Large intestine (tissue), 3 donors: ENCODE measurements at regions not wholly inside any gene's neighbourhood (a gene's known extent, or its start where the extent isn't known, plus 50 kb on each side); places are given as distances from the start of the nearest gene placed in this dataset.

Experiments
- DNase-seq, 2 donors: peaks; one replicate each; pipeline versions ENCODE4 v3.0.0 to v3.0.0-alpha.2; 2013
- H3K27ac ChIP-seq: one replicate; pipeline ENCODE4 v1.5.1; 2013; ENCODE audit warnings: low read length
- H3K27me3 ChIP-seq: 2 replicates; pipeline ENCODE4 v1.6.1; 2013; ENCODE audit warnings: low read length; ENCODE audit not compliant: control insufficient read depth, insufficient read depth
- H3K36me3 ChIP-seq: 2 replicates; pipeline ENCODE4 v1.6.1; 2013; ENCODE audit warnings: low read length; ENCODE audit not compliant: control insufficient read depth, insufficient read depth
- H3K4me1 ChIP-seq: one replicate; pipeline ENCODE4 v1.6.1; 2013; ENCODE audit warnings: low read length; ENCODE audit not compliant: control insufficient read depth, insufficient read depth
- H3K4me3 ChIP-seq: one replicate; pipeline ENCODE4 v1.5.1; 2013; ENCODE audit warnings: low read length
- H3K9me3 ChIP-seq: one replicate; pipeline ENCODE4 v1.6.1; 2013; ENCODE audit warnings: mild to moderate bottlenecking, low read depth, low read length, moderate library complexity; ENCODE audit not compliant: control insufficient read depth
- WGBS: methylation state at CpG from one replicate; pipeline ENCODE4 v1.1.5; 2013; ENCODE audit warnings: low lambda C conversion rate; ENCODE audit not compliant: insufficient coverage; 5-methylcytosine and 5-hydroxymethylcytosine counted together

- DNase-seq = no peak
- no peak overlapping the region for H3K4me3 ChIP-seq
- H3K4me1 ChIP-seq = no peaks in the 10 kb centered on the region
- H3K27me3 ChIP-seq = no peaks in the 10 kb centered on the region
- H3K27ac ChIP-seq = no peak overlapping the region
- no peaks in the 10 kb centered on the region for H3K36me3 ChIP-seq
- H3K9me3 ChIP-seq = no peaks in the 10 kb centered on the region
- WGBS = no CpG with 5 or more reads among the region's 2 CpGs
Measured at GRCh38 chrX:82292803-82293202, 1090.9 kb downstream of the SH3BGRL start.

DNA sequence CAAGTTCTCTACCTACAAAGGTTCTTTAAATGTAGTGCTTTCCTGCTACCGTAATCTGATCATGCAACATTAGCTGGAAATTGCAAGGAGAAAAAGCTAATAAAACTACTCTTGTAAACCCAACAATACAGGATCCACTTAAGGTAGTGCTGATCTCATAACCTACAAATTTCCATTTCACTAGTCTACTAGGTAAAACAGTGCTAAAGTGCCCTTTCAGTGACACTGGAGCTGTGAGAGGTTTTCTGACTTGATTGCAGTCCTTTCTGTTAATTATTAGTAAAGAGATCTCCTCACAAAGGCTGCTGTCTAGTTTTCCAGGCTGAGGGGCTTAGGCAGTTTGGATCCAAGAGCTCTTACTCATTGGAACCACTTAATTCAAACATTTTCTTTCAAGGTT is 1118.7 kb downstream of the SH3BGRL start:
- WGBS = no CpG with 5 or more reads among the region's 1 CpG
- H3K36me3 ChIP-seq = no peaks in the 10 kb centered on the region
- H3K4me3 ChIP-seq = no peak overlapping the region
- H3K9me3 ChIP-seq = no peaks in the 10 kb centered on the region
- peak; percentile 13 to 59 for DNase-seq
- peaks cover 3% of the 10 kb centered on the region for H3K4me1 ChIP-seq
- H3K27ac ChIP-seq = peak overlapping the region; percentile 45
- H3K27me3 ChIP-seq = no peaks in the 10 kb centered on the region

DNA sequence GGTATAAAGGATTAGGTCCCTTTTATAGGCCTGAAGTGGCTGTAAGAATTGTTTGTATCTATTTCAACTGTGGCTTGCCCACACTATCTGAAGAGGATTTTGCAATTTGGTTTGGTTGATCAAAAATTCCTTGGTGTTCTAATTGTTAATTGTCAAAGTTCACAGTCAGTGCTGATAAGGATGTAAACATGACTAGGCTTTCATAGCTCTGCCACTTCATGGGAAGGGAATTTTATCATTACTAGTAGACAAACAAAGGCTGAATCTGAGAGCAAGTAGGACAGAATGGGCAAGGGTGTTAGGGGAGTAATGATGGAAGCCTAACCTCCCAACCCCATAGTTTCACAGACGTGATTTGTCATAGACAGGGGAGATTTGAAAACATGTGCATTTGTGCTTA is 1131.7 kb downstream of the SH3BGRL start:
- DNase-seq = peak; percentile 30 to 60
- no peaks in the 10 kb centered on the region for H3K36me3 ChIP-seq

GRCh38 chrX:82335772-82336171 is 1133.9 kb downstream of the SH3BGRL start:
- no peak for DNase-seq
- Histone ChIP-seq H3K4me1 (no peaks in the 10 kb centered on the region), H3K36me3 (no peaks in the 10 kb centered on the region), H3K27me3 (no peaks in the 10 kb centered on the region), H3K9me3 (no peaks in the 10 kb centered on the region), H3K4me3 (no peak overlapping the region), H3K27ac (no peak overlapping the region)
- WGBS = no CpG with 5 or more reads among the region's 1 CpG

More for the DNA sequence above, 1131.7 kb downstream of the SH3BGRL start:
- Histone ChIP-seq H3K4me1 (no peaks in the 10 kb centered on the region), H3K27me3 (no peaks in the 10 kb centered on the region), H3K4me3 (no peak overlapping the region), H3K27ac (no peak overlapping the region), H3K9me3 (no peaks in the 10 kb centered on the region)
- no CpG with 5 or more reads among the region's 1 CpG for WGBS

GRCh38 chrX:82342531-82342930 is 1140.6 kb downstream of the SH3BGRL start:
- no peak for DNase-seq
- Histone ChIP-seq H3K4me1 (no peaks in the 10 kb centered on the region), H3K36me3 (no peaks in the 10 kb centered on the region), H3K27ac (no peak overlapping the region), H3K9me3 (no peaks in the 10 kb centered on the region), H3K27me3 (no peaks in the 10 kb centered on the region), H3K4me3 (no peak overlapping the region)
- WGBS = no CpG with 5 or more reads among the region's 3 CpGs

- no peaks in the 10 kb centered on the region for H3K4me1 ChIP-seq
- WGBS = no CpG with 5 or more reads among the region's 5 CpGs
Measured at GRCh38 chrX:82362550-82362949, 1145.5 kb upstream of the POU3F4 start.

GRCh38 chrX:82362990-82363389 is 1145.1 kb upstream of the POU3F4 start:
- no peaks in the 10 kb centered on the region for H3K27me3 ChIP-seq
- WGBS = no CpG with 5 or more reads among the region's 1 CpG

More at GRCh38 chrX:82362550-82362949, 1145.5 kb upstream of the POU3F4 start:
- DNase-seq = no peak
- Histone ChIP-seq H3K27me3 (no peaks in the 10 kb centered on the region), H3K27ac (no peak overlapping the region), H3K9me3 (no peaks in the 10 kb centered on the region), H3K36me3 (no peaks in the 10 kb centered on the region), H3K4me3 (no peak overlapping the region)

DNA sequence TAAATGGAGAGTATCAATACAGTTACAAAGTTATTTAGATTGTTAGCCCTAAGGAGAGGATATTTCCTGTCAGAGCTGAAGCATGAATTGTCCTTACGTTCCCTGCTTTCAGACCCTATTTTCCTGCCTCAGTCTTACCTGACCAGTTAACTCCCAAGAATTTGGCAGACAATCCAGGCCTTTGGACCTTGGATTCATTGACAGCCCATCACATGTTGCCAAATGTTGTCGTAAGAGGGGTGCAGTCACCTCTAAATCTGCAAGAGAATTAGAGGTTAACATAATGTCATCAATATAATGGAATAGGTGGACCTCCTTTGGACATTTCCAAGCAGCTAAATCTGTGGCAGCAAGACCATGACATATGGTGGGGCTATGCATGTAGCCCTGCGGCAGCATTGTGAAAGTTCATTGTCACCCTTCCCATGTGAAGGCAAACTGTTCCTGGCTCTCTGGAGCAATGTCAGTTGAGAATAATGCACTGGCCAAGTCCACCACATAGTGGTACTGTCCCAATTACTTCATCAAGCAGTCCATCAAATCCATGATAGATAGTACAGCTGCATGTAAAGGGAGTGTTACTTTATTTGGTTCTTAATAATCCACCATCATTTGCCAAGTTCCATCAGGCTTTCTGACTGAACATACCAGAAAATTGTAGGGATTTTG is 1137.0 kb upstream of the POU3F4 start:
- Histone ChIP-seq H3K27ac (no peak overlapping the region), H3K36me3 (no peaks in the 10 kb centered on the region), H3K27me3 (no peaks in the 10 kb centered on the region), H3K9me3 (no peaks in the 10 kb centered on the region), H3K4me3 (no peak overlapping the region), H3K4me1 (no peaks in the 10 kb centered on the region)
- WGBS = no CpG with 5 or more reads among the region's 3 CpGs
- DNase-seq = no peak

More at GRCh38 chrX:82362990-82363389, 1145.1 kb upstream of the POU3F4 start:
- H3K27ac ChIP-seq = no peak overlapping the region
- no peak for DNase-seq
- no peaks in the 10 kb centered on the region for H3K4me1 ChIP-seq
- H3K4me3 ChIP-seq = no peak overlapping the region
- H3K9me3 ChIP-seq = no peaks in the 10 kb centered on the region
- no peaks in the 10 kb centered on the region for H3K36me3 ChIP-seq

DNA sequence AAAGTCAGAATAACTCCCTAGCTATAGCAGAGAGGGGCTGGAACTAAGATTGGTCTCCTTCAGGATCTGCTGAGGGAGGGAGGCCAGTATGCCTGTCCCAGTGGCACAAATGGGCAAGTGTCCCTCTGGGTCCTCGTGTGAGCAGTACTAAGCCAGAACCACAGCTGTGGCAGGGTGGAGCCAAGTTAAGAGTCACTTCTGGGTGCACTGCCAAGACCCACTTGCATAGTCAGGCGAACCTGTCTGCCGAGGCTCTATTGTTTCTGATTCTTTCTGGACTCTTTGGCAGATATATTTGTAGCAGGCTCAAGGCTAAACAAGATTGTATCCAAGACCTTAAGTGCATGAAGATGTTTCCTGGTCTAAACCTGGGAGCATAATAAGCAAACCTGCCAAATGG is 1123.7 kb upstream of the POU3F4 start:
- no peak overlapping the region for H3K4me3 ChIP-seq
- no peaks in the 10 kb centered on the region for H3K9me3 ChIP-seq
- no peaks in the 10 kb centered on the region for H3K4me1 ChIP-seq
- no peak for DNase-seq
- H3K36me3 ChIP-seq = no peaks in the 10 kb centered on the region
- H3K27me3 ChIP-seq = no peaks in the 10 kb centered on the region
- no peak overlapping the region for H3K27ac ChIP-seq
- no CpG with 5 or more reads among the region's 3 CpGs for WGBS

DNA sequence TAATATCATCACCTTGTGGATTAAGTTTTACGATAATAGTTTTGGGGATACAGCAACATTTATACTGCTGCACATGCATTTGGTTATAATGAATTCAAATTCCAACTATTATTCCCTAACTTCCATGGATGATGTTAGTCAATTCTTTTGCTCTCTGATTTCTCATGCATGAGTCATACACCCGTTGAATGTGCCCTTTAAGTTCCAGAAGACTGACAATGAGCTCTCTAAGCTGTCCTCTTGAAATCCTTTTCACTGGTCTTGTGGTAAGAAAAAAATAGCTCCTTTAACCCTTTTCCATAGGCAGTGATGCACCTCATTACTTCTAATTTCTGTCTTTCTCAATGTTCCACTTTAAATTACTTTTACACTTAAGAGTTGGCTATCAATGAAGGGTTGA is 1095.2 kb upstream of the POU3F4 start:
- Histone ChIP-seq H3K27ac (no peak overlapping the region), H3K9me3 (no peaks in the 10 kb centered on the region), H3K27me3 (no peaks in the 10 kb centered on the region), H3K36me3 (no peaks in the 10 kb centered on the region), H3K4me3 (no peak overlapping the region), H3K4me1 (no peaks in the 10 kb centered on the region)
- DNase-seq = no peak
- no CpG with 5 or more reads among the region's 2 CpGs for WGBS

DNA sequence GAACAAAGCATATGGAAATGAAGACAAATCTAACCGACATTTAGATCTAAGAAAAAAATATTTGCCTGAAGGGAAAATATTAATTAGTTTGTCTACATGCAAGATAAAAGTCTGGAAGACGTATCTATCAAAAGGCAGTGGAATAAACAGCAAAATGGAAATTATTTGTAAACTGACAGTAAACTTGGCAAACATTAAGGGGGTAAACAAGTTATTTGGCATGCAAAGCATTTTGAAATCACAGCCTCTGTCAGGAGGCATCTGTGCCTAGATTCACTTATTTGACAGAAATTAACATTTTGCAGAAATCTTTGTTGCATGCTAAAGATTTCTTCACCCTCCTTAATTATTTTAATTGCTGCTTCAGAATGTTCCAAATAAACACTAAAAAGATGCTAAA is 1065.8 kb upstream of the POU3F4 start:
- H3K36me3 ChIP-seq = no peaks in the 10 kb centered on the region
- DNase-seq = no peak
- no peaks in the 10 kb centered on the region for H3K9me3 ChIP-seq
- no peaks in the 10 kb centered on the region for H3K27me3 ChIP-seq
- no peak overlapping the region for H3K27ac ChIP-seq
- WGBS = no CpG with 5 or more reads among the region's 2 CpGs
- no peak overlapping the region for H3K4me3 ChIP-seq
- no peaks in the 10 kb centered on the region for H3K4me1 ChIP-seq
